Central memory CD8-positive, alpha-beta T cell (primary cell): ENCODE measurements at regions not wholly inside any gene's neighbourhood (a gene's known extent, or its start where the extent isn't known, plus 50 kb on each side); places are given as distances from the start of the nearest gene placed in this dataset.
"Not testable (repeated sequence)": the region's sequence is repeated elsewhere in the genome, so short reads cannot be mapped to it uniquely, and the experiment has no call there.

Source experiments
- ATAC-seq: fragments of 150-1000 bp; cut with Tn5 transposase; replicated peaks from 2 replicates; pipeline ENCODE4 v1.10.0; 2022; ENCODE audit warnings: mild to moderate bottlenecking, moderate FRiP score, moderate number of reproducible peaks; ENCODE audit not compliant: poor library complexity, severe bottlenecking; ENCODE audit errors: extremely low read depth
- DNase-seq, 2 donors: peaks; one replicate each; pipeline ENCODE4 v3.0.0; 2021; ENCODE audit warnings: low spot score in 2 of 2
- H3K27ac Mint-ChIP-seq: one replicate; pipeline ENCODE4 v1.8.0; 2022; ENCODE audit warnings: low read depth, mild to moderate bottlenecking, moderate library complexity, mixed read lengths
- H3K27me3 Mint-ChIP-seq: one replicate; pipeline ENCODE4 v1.8.0; 2022; ENCODE audit warnings: mixed read lengths
- H3K36me3 Mint-ChIP-seq: one replicate; pipeline ENCODE4 v1.8.0; 2022; ENCODE audit warnings: mild to moderate bottlenecking, moderate library complexity, mixed read lengths; ENCODE audit not compliant: insufficient read depth
- H3K4me1 Mint-ChIP-seq: one replicate; pipeline ENCODE4 v1.8.0; 2022; ENCODE audit warnings: mixed read lengths
- H3K4me3 Mint-ChIP-seq: one replicate; pipeline ENCODE4 v1.8.0; 2022; ENCODE audit warnings: mild to moderate bottlenecking, moderate library complexity, mixed read lengths
- H3K9me3 Mint-ChIP-seq: one replicate; pipeline ENCODE4 v1.8.0; 2022; ENCODE audit warnings: mixed read lengths

DNA sequence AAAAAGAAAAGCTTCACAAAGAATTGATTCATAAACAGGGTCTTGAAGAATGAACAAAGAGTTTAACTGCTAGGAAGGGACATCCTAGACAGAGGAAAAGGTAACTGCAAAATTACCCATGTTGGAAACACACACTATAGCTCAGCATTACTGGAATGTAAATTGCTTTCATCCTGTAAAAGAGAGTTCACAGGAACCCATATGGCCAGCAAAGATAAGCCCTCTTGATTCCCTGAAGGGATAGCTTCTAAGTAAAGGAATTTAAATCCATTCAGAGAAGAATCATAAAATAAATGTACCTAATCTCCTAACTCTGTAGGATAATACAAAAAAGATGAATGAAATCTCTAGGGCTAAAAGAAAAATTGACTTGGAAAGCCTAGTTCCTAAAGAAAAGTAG is 107.1 kb upstream of the INTU start:
- DNase-seq (no peak), ATAC-seq (no peak)
- no peak overlapping the region for H3K27ac Mint-ChIP-seq
- H3K4me1 Mint-ChIP-seq, result no peaks in the 10 kb centered on the region
- H3K27me3 Mint-ChIP-seq, result no peaks in the 10 kb centered on the region
- peaks cover 5% of the 10 kb centered on the region for H3K9me3 Mint-ChIP-seq
- no peaks in the 10 kb centered on the region for H3K36me3 Mint-ChIP-seq
- no peak overlapping the region for H3K4me3 Mint-ChIP-seq

DNA sequence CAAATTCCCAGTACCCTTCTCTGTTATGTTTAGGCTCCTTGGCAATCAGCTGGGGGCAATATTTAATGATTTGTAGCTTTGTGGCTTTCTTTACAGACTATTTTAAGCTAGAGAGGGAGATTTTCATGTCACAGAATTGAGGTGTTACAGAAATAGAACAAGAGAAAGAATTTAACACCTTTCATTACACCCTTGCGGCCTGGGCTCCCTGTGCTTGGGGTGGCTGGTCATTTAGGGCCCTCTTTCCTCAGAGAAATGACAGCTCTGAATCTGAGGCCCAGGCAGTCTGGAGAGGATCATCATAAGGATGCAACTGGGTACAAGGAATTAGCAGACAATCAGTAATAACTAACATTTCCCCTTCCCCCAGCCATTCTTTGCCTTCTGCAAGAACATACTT is 104.5 kb upstream of the INTU start:
- Mint-ChIP-seq H3K36me3 (no peaks in the 10 kb centered on the region), H3K4me3 (no peak overlapping the region), H3K27ac (no peak overlapping the region), H3K4me1 (no peaks in the 10 kb centered on the region), H3K27me3 (no peaks in the 10 kb centered on the region), H3K9me3 (peaks cover 5% of the 10 kb centered on the region)
- ATAC-seq (no peak), DNase-seq (no peak)

- H3K4me1 Mint-ChIP-seq, ATAC-seq, H3K27me3 Mint-ChIP-seq, H3K36me3 Mint-ChIP-seq, H3K9me3 Mint-ChIP-seq, H3K27ac Mint-ChIP-seq, DNase-seq, H3K4me3 Mint-ChIP-seq: not testable (repeated sequence)
Observed at GRCh38 chr4:127529879-127530278, 102.9 kb upstream of the INTU start.

DNA sequence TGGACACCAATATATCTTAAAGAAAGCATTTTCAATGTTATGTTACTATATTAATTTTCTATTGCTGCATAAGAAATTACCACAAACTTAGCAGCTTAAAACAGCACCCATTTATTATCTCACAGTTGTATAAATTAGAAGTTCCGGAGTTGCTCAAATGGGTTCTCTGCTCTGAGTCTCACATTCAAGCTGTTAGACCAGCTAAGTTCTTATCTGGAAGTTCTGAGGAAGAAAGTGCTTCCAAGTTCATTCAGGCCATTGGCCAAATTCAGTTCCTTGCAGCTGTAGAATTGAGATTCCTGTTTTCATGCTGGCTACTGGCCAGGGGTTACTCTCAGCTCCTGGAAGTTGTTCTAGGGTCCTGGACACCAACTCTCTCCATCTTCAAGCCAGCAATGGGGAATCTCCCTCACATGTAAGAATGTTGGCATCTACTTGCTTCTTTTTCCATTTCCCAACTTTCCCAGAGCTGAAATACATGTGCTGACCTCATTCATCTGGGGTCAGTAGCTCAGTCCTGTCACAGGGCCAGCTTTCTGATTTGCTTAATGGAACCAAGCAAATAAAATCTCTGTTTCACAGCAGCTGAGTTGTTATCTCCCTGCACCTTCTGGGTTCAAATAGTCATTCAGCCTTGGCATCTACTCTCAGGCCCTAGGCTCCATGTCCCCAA is 99.6 kb upstream of the INTU start:
- Mint-ChIP-seq H3K9me3 (peaks cover 5% of the 10 kb centered on the region), H3K4me3 (no peak overlapping the region), H3K36me3 (peaks cover 2% of the 10 kb centered on the region), H3K27me3 (no peaks in the 10 kb centered on the region), H3K27ac (no peak overlapping the region), H3K4me1 (no peaks in the 10 kb centered on the region)
- ATAC-seq, result no peak
- no peak for DNase-seq

- Mint-ChIP-seq H3K36me3 (peaks cover 2% of the 10 kb centered on the region), H3K9me3 (peaks cover 5% of the 10 kb centered on the region), H3K27me3 (no peaks in the 10 kb centered on the region), H3K27ac (no peak overlapping the region), H3K4me1 (no peaks in the 10 kb centered on the region), H3K4me3 (no peak overlapping the region)
- no peak for DNase-seq
- ATAC-seq, result no peak
Observed at GRCh38 chr4:127534041-127534825, 98.5 kb upstream of the INTU start.

- no peaks in the 10 kb centered on the region for H3K27me3 Mint-ChIP-seq
- no peak overlapping the region for H3K27ac Mint-ChIP-seq
- H3K9me3 Mint-ChIP-seq, result peaks cover 5% of the 10 kb centered on the region
- H3K4me1 Mint-ChIP-seq, result no peaks in the 10 kb centered on the region
- ATAC-seq, result no peak
- peaks cover 2% of the 10 kb centered on the region for H3K36me3 Mint-ChIP-seq
- no peak overlapping the region for H3K4me3 Mint-ChIP-seq
- DNase-seq, result no peak
Observed at GRCh38 chr4:127538016-127538415, 94.7 kb upstream of the INTU start.

DNA sequence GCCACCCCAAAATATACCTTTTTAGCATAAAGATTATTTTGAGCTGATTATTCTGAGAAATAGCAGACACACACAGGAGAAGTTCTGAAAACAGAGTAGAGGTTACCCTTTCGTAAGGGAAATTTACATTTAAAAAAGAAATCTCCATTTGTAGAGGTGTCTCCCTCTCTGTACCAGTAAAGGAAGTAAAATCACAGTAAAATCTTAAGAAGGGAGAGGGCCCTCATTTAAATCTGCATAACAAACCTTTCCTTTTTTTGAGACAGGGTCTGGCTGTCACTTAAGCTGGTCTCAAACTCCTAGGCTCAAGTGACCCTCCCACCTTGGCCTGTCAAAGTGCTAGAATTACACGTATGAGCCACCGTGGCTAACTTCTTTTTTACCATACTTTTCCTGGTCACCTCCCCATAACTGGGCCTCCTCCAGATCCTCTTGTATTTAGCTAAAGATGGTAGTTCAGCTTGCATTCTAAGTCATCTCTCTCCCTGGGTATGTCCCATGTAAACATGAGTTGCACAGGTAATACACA is 92.2 kb upstream of the INTU start:
- ATAC-seq (no peak), DNase-seq (no peak)
- Mint-ChIP-seq H3K27me3 (no peaks in the 10 kb centered on the region), H3K27ac (no peak overlapping the region), H3K4me3 (no peak overlapping the region), H3K36me3 (peaks cover 2% of the 10 kb centered on the region), H3K9me3 (no peaks in the 10 kb centered on the region), H3K4me1 (no peaks in the 10 kb centered on the region)

DNA sequence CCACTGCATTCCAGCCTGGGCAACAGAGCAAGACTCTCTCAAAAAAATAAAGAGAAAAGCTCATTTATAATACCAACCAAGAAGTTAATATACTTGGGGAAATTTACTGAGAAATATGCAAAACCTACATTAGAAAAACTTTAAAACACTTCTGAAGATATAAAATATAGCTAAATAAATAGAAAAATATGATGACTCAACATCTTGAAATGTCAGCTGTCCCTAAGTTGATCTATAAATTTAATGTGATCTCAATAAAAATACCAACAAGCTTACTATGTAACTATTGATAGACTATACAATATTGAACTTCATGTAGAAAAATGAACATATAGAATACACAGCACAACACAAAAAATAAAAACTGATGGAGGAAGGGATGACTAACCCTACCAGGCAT is 87.5 kb upstream of the INTU start:
- no peaks in the 10 kb centered on the region for H3K4me1 Mint-ChIP-seq
- H3K27me3 Mint-ChIP-seq, result no peaks in the 10 kb centered on the region
- DNase-seq, result no peak
- H3K4me3 Mint-ChIP-seq, result no peak overlapping the region
- no peak overlapping the region for H3K27ac Mint-ChIP-seq
- H3K9me3 Mint-ChIP-seq, result no peaks in the 10 kb centered on the region
- H3K36me3 Mint-ChIP-seq, result no peaks in the 10 kb centered on the region
- ATAC-seq, result no peak

GRCh38 chr4:127548990-127549925 is 83.5 kb upstream of the INTU start:
- DNase-seq (no peak), ATAC-seq (no peak)
- H3K9me3 Mint-ChIP-seq, result no peaks in the 10 kb centered on the region
- no peak overlapping the region for H3K27ac Mint-ChIP-seq
- H3K27me3 Mint-ChIP-seq, result no peaks in the 10 kb centered on the region
- H3K36me3 Mint-ChIP-seq, result no peaks in the 10 kb centered on the region
- no peaks in the 10 kb centered on the region for H3K4me1 Mint-ChIP-seq
- no peak overlapping the region for H3K4me3 Mint-ChIP-seq

GRCh38 chr4:127555106-127555505 is 77.7 kb upstream of the INTU start:
- no peak for DNase-seq
- no peaks in the 10 kb centered on the region for H3K4me1 Mint-ChIP-seq
- no peak overlapping the region for H3K27ac Mint-ChIP-seq

GRCh38 chr4:127558088-127558487 is 74.7 kb upstream of the INTU start:
- no peak for ATAC-seq
- Mint-ChIP-seq H3K27ac (no peak overlapping the region), H3K4me1 (no peaks in the 10 kb centered on the region), H3K9me3 (no peaks in the 10 kb centered on the region), H3K27me3 (no peaks in the 10 kb centered on the region), H3K4me3 (no peak overlapping the region), H3K36me3 (no peaks in the 10 kb centered on the region)
- no peak for DNase-seq

More at GRCh38 chr4:127555106-127555505, 77.7 kb upstream of the INTU start:
- no peak for ATAC-seq
- no peaks in the 10 kb centered on the region for H3K9me3 Mint-ChIP-seq
- no peak overlapping the region for H3K4me3 Mint-ChIP-seq
- no peaks in the 10 kb centered on the region for H3K36me3 Mint-ChIP-seq
- H3K27me3 Mint-ChIP-seq, result no peaks in the 10 kb centered on the region
